K562 (cell line): ENCODE measurements at regions not wholly inside any gene's neighbourhood (a gene's known extent, or its start where the extent isn't known, plus 50 kb on each side); places are given as distances from the start of the nearest gene placed in this dataset.

Experiments used
- ATAC-seq: fragments of 200-7000 bp; cut with Tn5 transposase; 3 replicates; pipeline ENCODE4 v1.9.1; 2020; ENCODE audit warnings: moderate library complexity
- BruUV-seq: library from RNA; stranded (reverse); fragments of 400-500 nt; replicated peaks from 2 replicates; lab custom pipeline; 2021; lab: Mats Ljungman, UMichigan
- CTCF ChIA-PET: fragments of 300-600 bp; formaldehyde crosslinking; extraction: SDS; loops from one replicate; lab custom pipeline; 2021; ENCODE audit warnings: low intra/inter-chr PET ratio; lab: Yijun Ruan, JAX
- POLR2A ChIA-PET: fragments of 300-600, 350-650 bp; sonication (Branson Sonifier 250); formaldehyde crosslinking; extraction: SDS; loops from one replicate; lab custom pipeline; 2021; ENCODE audit warnings: antibody characterized with exemption, inconsistent platforms; lab: Yijun Ruan, JAX
- DNase-seq, 4 experiments: peaks; one replicate each; pipeline versions ENCODE4 v3.0.0 to v3.0.0-alpha.2; 2011 to 2018; ENCODE audit warnings: low spot score in 3 of 4, mixed read lengths in 3 of 4; ENCODE audit errors: extremely low read depth in 1 of 4
- FAIRE-seq: peaks from 2 replicates; lab custom pipeline; 2011; peaks lifted over from hg19 to GRCh38; lab: Jason Lieb, UNC
- H2AFZ ChIP-seq: 2 replicates; pipeline ENCODE4 v1.6.0; 2011; ENCODE audit warnings: low read depth, low read length, control low read depth, inconsistent platforms
- H3K27ac ChIP-seq: fragments of 200-600 bp; 3 replicates; pipeline ENCODE4 v1.8.0; 2011; ENCODE audit warnings: low read depth, mild to moderate bottlenecking, control low read depth, inconsistent platforms, low read length, moderate library complexity, mixed read lengths; ENCODE audit errors: extremely low read depth
- H3K27me3 ChIP-seq, 2 experiments: fragments of 300-600 bp in 1 of 2; 2 replicates in 1 of 2; 3 replicates in 1 of 2; pipeline versions ENCODE4 v1.6.0 to v1.8.0; 2011; ENCODE audit warnings: inconsistent platforms in 2 of 2, low read length in 2 of 2, mild to moderate bottlenecking in 1 of 2, mixed read lengths in 1 of 2, moderate library complexity in 1 of 2; ENCODE audit not compliant: control insufficient read depth in 2 of 2, insufficient read depth in 2 of 2
- H3K36me3 ChIP-seq: fragments of 300-600 bp; 3 replicates; pipeline ENCODE4 v1.8.0; 2011; ENCODE audit warnings: mild to moderate bottlenecking, low read length, inconsistent platforms; ENCODE audit not compliant: control insufficient read depth, insufficient read depth
- H3K4me1 ChIP-seq, 2 experiments: fragments of 200-600 bp in 1 of 2; replicated peaks in 1 of 2; 2 replicates in 1 of 2; 3 replicates in 1 of 2; pipeline versions ENCODE4 v1.5.1 to v1.8.0; 2011; ENCODE audit warnings: inconsistent platforms in 2 of 2, low read length in 2 of 2, mild to moderate bottlenecking in 1 of 2, mixed read lengths in 1 of 2, moderate library complexity in 1 of 2; ENCODE audit not compliant: control insufficient read depth in 2 of 2, insufficient read depth in 2 of 2
- H3K4me2 ChIP-seq: 2 replicates; pipeline ENCODE4 v1.6.1; 2011; ENCODE audit warnings: low read length, control low read depth, inconsistent platforms, mixed read lengths; ENCODE audit not compliant: insufficient read depth
- H3K4me3 ChIP-seq: fragments of 200-600 bp; sonication (generic), shearing (Covaris generic); 2 replicates; pipeline ENCODE4 v1.5.1; 2016; ENCODE audit warnings: control low read depth, inconsistent platforms
- H3K79me2 ChIP-seq: fragments of 200-600 bp; 3 replicates; pipeline ENCODE4 v1.8.0; 2011; ENCODE audit warnings: low read length, inconsistent platforms; ENCODE audit not compliant: control insufficient read depth, insufficient read depth
- H3K9ac ChIP-seq, 2 experiments: 2 replicates each; pipeline versions ENCODE4 v1.6.0 to v1.6.1; 2011; ENCODE audit warnings: low read depth in 2 of 2, low read length in 2 of 2, control low read depth in 1 of 2, inconsistent platforms in 1 of 2, mild to moderate bottlenecking in 1 of 2, mixed read lengths in 1 of 2; ENCODE audit not compliant: insufficient read depth in 1 of 2
- H3K9me1 ChIP-seq: one replicate; pipeline ENCODE4 v1.6.0; 2011; ENCODE audit warnings: inconsistent platforms, mild to moderate bottlenecking, low read length, moderate library complexity; ENCODE audit not compliant: control insufficient read depth, insufficient read depth
- H3K9me3 ChIP-seq: replicated peaks from 2 replicates; pipeline ENCODE4 v1.5.1; 2011; ENCODE audit warnings: low read depth, low read length, inconsistent platforms; ENCODE audit not compliant: control insufficient read depth, insufficient read depth
- H4K20me1 ChIP-seq: replicated peaks from 2 replicates; pipeline ENCODE4 v1.6.1; 2011; ENCODE audit warnings: low read length, inconsistent platforms, mixed read lengths; ENCODE audit not compliant: control insufficient read depth, insufficient read depth
- ARNT ChIP-seq, 2 experiments: fragments of 450-650 bp; IDR thresholded peaks; 2 replicates each; pipeline ENCODE4 v1.6.1; 2016; ENCODE audit warnings: mild to moderate bottlenecking in 1 of 2
- CBFA2T3 ChIP-seq: fragments of 450-650 bp; IDR thresholded peaks from 2 replicates; pipeline ENCODE4 v1.6.1; 2017
- CBX8 ChIP-seq: fragments of 200-600 bp; sonication (generic); IDR thresholded peaks from 2 replicates; pipeline ENCODE4 v1.6.1; 2012; ENCODE audit warnings: borderline replicate concordance, mixed run types, low read depth, mild to moderate bottlenecking, moderate library complexity, mixed read lengths, low read length, control low read depth, inconsistent platforms; ENCODE audit not compliant: poor library complexity, severe bottlenecking; ENCODE audit errors: extremely low read depth
- DDX20 ChIP-seq: fragments of 450-650 bp; IDR thresholded peaks from 2 replicates; pipeline ENCODE4 v1.6.1; 2016; ENCODE audit warnings: missing genetic modification characterization, low read depth, mild to moderate bottlenecking, missing compliant biosample characterization, moderate library complexity
- ELF1 ChIP-seq: fragments of 200-800 bp; sonication (Bioruptor generic); IDR thresholded peaks from 2 replicates; pipeline ENCODE4 v1.6.1; 2016; ENCODE audit warnings: missing genetic modification characterization, missing compliant biosample characterization
- FOXA1 ChIP-seq: fragments of 450-650 bp; IDR thresholded peaks from 2 replicates; pipeline ENCODE4 v1.6.1; 2016; ENCODE audit warnings: mild to moderate bottlenecking, borderline replicate concordance
- MCM3 ChIP-seq: fragments of 450-650 bp; IDR thresholded peaks from 2 replicates; pipeline ENCODE4 v1.6.1; 2016
- MITF ChIP-seq: IDR thresholded peaks from 2 replicates; pipeline ENCODE4 v1.6.1; 2014; ENCODE audit warnings: antibody characterized with exemption
- MTA1 ChIP-seq: fragments of 450-650 bp; IDR thresholded peaks from 2 replicates; pipeline ENCODE4 v1.6.1; 2017; ENCODE audit warnings: borderline replicate concordance
- SAFB ChIP-seq: fragments of 200-400 bp; formaldehyde crosslinking; IDR thresholded peaks from 2 replicates; pipeline ENCODE4 v1.6.1; 2017; ENCODE audit warnings: low read depth, low read length, borderline replicate concordance
- SMAD3 ChIP-seq: fragments of 450-650 bp; formaldehyde crosslinking; conservative IDR thresholded peaks from 2 replicates; pipeline ENCODE4 v1.4.0; 2020; ENCODE audit warnings: mild to moderate bottlenecking
- SMAD4 ChIP-seq: fragments of 250-450 bp; sonication (Bioruptor Pico); conservative IDR thresholded peaks from 2 replicates; pipeline ENCODE4 v1.8.0; 2021; ENCODE audit warnings: inconsistent platforms, mild to moderate bottlenecking, moderate library complexity
- ZNF311 ChIP-seq: fragments of 250-450 bp; sonication (Bioruptor Pico); IDR thresholded peaks from 2 replicates; pipeline ENCODE4 v1.4.0; 2020; ENCODE audit warnings: mild to moderate bottlenecking, moderate library complexity
- ZNF41 ChIP-seq: fragments of 250-450 bp; sonication (Bioruptor Pico); conservative IDR thresholded peaks from 2 replicates; pipeline ENCODE4 v1.4.0; 2020; ENCODE audit warnings: mild to moderate bottlenecking
- ZNF77 ChIP-seq: fragments of 250-450 bp; sonication (Bioruptor Pico); IDR thresholded peaks from 2 replicates; pipeline ENCODE4 v1.5.0; 2020
- ZNF785 ChIP-seq: fragments of 250-450 bp; sonication (Bioruptor Pico); IDR thresholded peaks from 2 replicates; pipeline ENCODE4 v1.4.0; 2020; ENCODE audit warnings: mild to moderate bottlenecking
- WGBS: fragments of 100-300 bp; shearing (Covaris generic); methylation state at CpG from one replicate; pipeline ENCODE4 v1.1.6; 2016; ENCODE audit warnings: low coverage, mixed read lengths; ENCODE audit not compliant: insufficient coverage; ENCODE audit errors: missing lambda C conversion rate; 5-methylcytosine and 5-hydroxymethylcytosine counted together
- in situ Hi-C: fragments of 300-500 bp; cut with MboI; formaldehyde crosslinking; loops from 4 replicates; pipeline ENCODE4 v1.15.0; 2018; ENCODE audit warnings: inconsistent platforms, mixed read lengths
- intact Hi-C: fragments of 100-400 bp; cut with micrococcal nuclease; formaldehyde crosslinking; loops from 2 replicates; pipeline ENCODE4 v1.14.2; 2022
- TF ChIP-seq, protein P1 (sequence below): IDR thresholded peaks from 2 replicates; pipeline ENCODE4 v1.6.1; 2016; ENCODE audit warnings: missing genetic modification characterization, missing compliant biosample characterization

GRCh38 chr5:32511776-32512374 lies 67.3 kb upstream of the ZFR start:
- WGBS: 2% methylated on average over 9 of the region's 9 CpGs
- no TSS peak for BruUV-seq
- intact Hi-C loops: no loop called here
- TF ChIP-seq MCM3 (no peak), ZNF785 (CRISPR knock-in tag) (no peak), ELF1 (no peak), ZNF41 (no peak), DDX20 (tag) (no peak), CBX8 (no peak), ARNT (IDR thresholded peaks at IDR 0.05) (no peak), MTA1 (no peak), SMAD3 (CRISPR knock-in tag) (no peak), ZNF311 (no peak), MITF (no peak), SAFB (no peak), SMAD4 (CRISPR knock-in tag) (no peak), CBFA2T3 (no peak), FOXA1 (no peak), ZNF77 (CRISPR knock-in tag) (no peak)
- TF ChIP-seq, protein P1, sequence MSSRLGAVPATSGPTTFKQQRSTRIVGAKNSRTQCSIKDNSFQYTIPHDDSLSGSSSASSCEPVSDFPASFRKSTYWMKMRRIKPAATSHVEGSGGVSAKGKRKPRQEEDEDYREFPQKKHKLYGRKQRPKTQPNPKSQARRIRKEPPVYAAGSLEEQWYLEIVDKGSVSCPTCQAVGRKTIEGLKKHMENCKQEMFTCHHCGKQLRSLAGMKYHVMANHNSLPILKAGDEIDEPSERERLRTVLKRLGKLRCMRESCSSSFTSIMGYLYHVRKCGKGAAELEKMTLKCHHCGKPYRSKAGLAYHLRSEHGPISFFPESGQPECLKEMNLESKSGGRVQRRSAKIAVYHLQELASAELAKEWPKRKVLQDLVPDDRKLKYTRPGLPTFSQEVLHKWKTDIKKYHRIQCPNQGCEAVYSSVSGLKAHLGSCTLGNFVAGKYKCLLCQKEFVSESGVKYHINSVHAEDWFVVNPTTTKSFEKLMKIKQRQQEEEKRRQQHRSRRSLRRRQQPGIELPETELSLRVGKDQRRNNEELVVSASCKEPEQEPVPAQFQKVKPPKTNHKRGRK (tag): no peak
- POLR2A ChIA-PET: interaction anchor here (0.6 to 1.4 kb wide), 3 partner anchors 14 to 58 kb away, joined by 3 to 5 read pairs (median 4); no protein-coding TSS in a partner anchor
- Histone ChIP-seq H3K4me3 (no peak overlapping the region), H3K9me1 (no peaks in the 10 kb centered on the region), H3K4me2 (no peak overlapping the region), H4K20me1 (no peaks in the 10 kb centered on the region), H3K27ac (no peak overlapping the region), H3K4me1 (no peaks in the 10 kb centered on the region), H3K36me3 (no peaks in the 10 kb centered on the region), H3K9ac (0 out of 4 replicates have a peak overlapping the region, but pooled peaks of 1 of the 2 experiments have one; percentile 30), H3K27me3 (peaks cover 21 to 23% of the 10 kb centered on the region in 2 experiments; a peak in 4 of 5 replicates), H2AFZ (no peak overlapping the region), H3K79me2 (no peaks in the 10 kb centered on the region), H3K9me3 (no peaks in the 10 kb centered on the region)
- FAIRE-seq (no peak), DNase-seq (no peak), ATAC-seq (no peak)
- CTCF ChIA-PET: no interaction called here
- in situ Hi-C loops: no loop called here
